ENCODE measurements at regions not wholly inside any gene's neighbourhood (a gene's known extent, or its start where the extent isn't known, plus 50 kb on each side); places are given as distances from the start of the nearest gene placed in this dataset.

- Mint-ChIP-seq H3K9me3 (peaks cover 0 to 4% (median 0%) of the 10 kb centered on the region in 7 donors), H3K36me3 (no peaks in the 10 kb centered on the region)
- DNase-seq: no peak
Observed at GRCh38 chr13:33496336-33496735, 210.8 kb upstream of the STARD13 start.

GRCh38 chr13:33497146-33497845, 211.7 kb upstream of the STARD13 start:
- Mint-ChIP-seq H3K27ac (no peak overlapping the region), H3K9me3 (peaks cover 0 to 8% (median 4%) of the 10 kb centered on the region in 7 donors), H3K27me3 (peaks cover 4 to 22% (median 5%) of the 10 kb centered on the region in 3 donors), H3K4me1 (peaks cover 8 to 15% (median 9%) of the 10 kb centered on the region in 3 donors), H3K4me3 (no peak overlapping the region), H3K36me3 (no peaks in the 10 kb centered on the region)
- DNase-seq (no peak), ATAC-seq (ENCODE audit: low read depth in 2 of 2) (no peak)

More at GRCh38 chr13:33496336-33496735, 210.8 kb upstream of the STARD13 start:
- no peak for ATAC-seq (ENCODE audit: low read depth in 2 of 2)
- H3K4me3 Mint-ChIP-seq: no peak overlapping the region
- H3K4me1 Mint-ChIP-seq: peaks cover 0 to 8% (median 4%) of the 10 kb centered on the region in 3 donors
- H3K27ac Mint-ChIP-seq: no peak overlapping the region
- peaks cover 4 to 12% (median 5%) of the 10 kb centered on the region in 3 donors for H3K27me3 Mint-ChIP-seq

- ATAC-seq (ENCODE audit: low read depth in 2 of 2): no peak
- no peak overlapping the region for H3K4me3 Mint-ChIP-seq
- H3K9me3 Mint-ChIP-seq: peaks cover 0 to 11% (median 0%) of the 10 kb centered on the region in 7 donors
- no peaks in the 10 kb centered on the region for H3K4me1 Mint-ChIP-seq
- no peaks in the 10 kb centered on the region for H3K36me3 Mint-ChIP-seq
- peaks cover 0 to 9% (median 0%) of the 10 kb centered on the region in 3 donors for H3K27me3 Mint-ChIP-seq
- DNase-seq: no peak
- H3K27ac Mint-ChIP-seq: no peak overlapping the region
Observed at GRCh38 chr13:33508060-33508459, 222.5 kb upstream of the STARD13 start.

GRCh38 chr13:33509642-33510229, 224.2 kb upstream of the STARD13 start:
- H3K27ac Mint-ChIP-seq: no peak overlapping the region
- H3K36me3 Mint-ChIP-seq: no peaks in the 10 kb centered on the region
- H3K27me3 Mint-ChIP-seq: peaks cover 6 to 9% (median 9%) of the 10 kb centered on the region in 3 donors
- H3K4me1 Mint-ChIP-seq: no peaks in the 10 kb centered on the region
- peaks cover 0 to 2% (median 0%) of the 10 kb centered on the region in 7 donors for H3K9me3 Mint-ChIP-seq
- DNase-seq: no peak
- H3K4me3 Mint-ChIP-seq: no peak overlapping the region
- ATAC-seq (ENCODE audit: low read depth in 2 of 2): no peak

- Mint-ChIP-seq H3K4me1 (no peaks in the 10 kb centered on the region), H3K27me3 (peaks cover 6 to 9% (median 9%) of the 10 kb centered on the region in 3 donors)
Observed at GRCh38 chr13:33510350-33510970, 224.9 kb upstream of the STARD13 start.

GRCh38 chr13:33512880-33513554, 227.5 kb upstream of the STARD13 start:
- peaks cover 2 to 9% (median 6%) of the 10 kb centered on the region in 3 donors for H3K27me3 Mint-ChIP-seq
- H3K9me3 Mint-ChIP-seq: peaks cover 0 to 2% (median 0%) of the 10 kb centered on the region in 7 donors
- H3K4me1 Mint-ChIP-seq: peaks cover 0 to 3% (median 0%) of the 10 kb centered on the region in 3 donors
- H3K4me3 Mint-ChIP-seq: no peak overlapping the region
- H3K36me3 Mint-ChIP-seq: no peaks in the 10 kb centered on the region
- H3K27ac Mint-ChIP-seq: no peak overlapping the region
- no peak for ATAC-seq (ENCODE audit: low read depth in 2 of 2)
- DNase-seq: no peak

More at GRCh38 chr13:33510350-33510970, 224.9 kb upstream of the STARD13 start:
- no peak overlapping the region for H3K4me3 Mint-ChIP-seq
- ATAC-seq (ENCODE audit: low read depth in 2 of 2): no peak
- no peak for DNase-seq
- peaks cover 0 to 2% (median 0%) of the 10 kb centered on the region in 7 donors for H3K9me3 Mint-ChIP-seq
- no peaks in the 10 kb centered on the region for H3K36me3 Mint-ChIP-seq
- H3K27ac Mint-ChIP-seq: no peak overlapping the region

GRCh38 chr13:33514362-33514761, 228.8 kb upstream of the STARD13 start:
- H3K9me3 Mint-ChIP-seq: peaks cover 0 to 3% (median 0%) of the 10 kb centered on the region in 7 donors
- peaks cover 0 to 9% (median 6%) of the 10 kb centered on the region in 3 donors for H3K27me3 Mint-ChIP-seq
- ATAC-seq (ENCODE audit: low read depth in 2 of 2) (no peak), DNase-seq (no peak)
- no peak overlapping the region for H3K4me3 Mint-ChIP-seq
- H3K27ac Mint-ChIP-seq: no peak overlapping the region
- H3K4me1 Mint-ChIP-seq: peaks cover 0 to 5% (median 4%) of the 10 kb centered on the region in 3 donors
- no peaks in the 10 kb centered on the region for H3K36me3 Mint-ChIP-seq

GRCh38 chr13:33515146-33515545, 229.6 kb upstream of the STARD13 start:
- H3K36me3 Mint-ChIP-seq: no peaks in the 10 kb centered on the region
- no peak for ATAC-seq (ENCODE audit: low read depth in 2 of 2)
- no peak for DNase-seq
- H3K27ac Mint-ChIP-seq: no peak overlapping the region
- peaks cover 0 to 5% (median 5%) of the 10 kb centered on the region in 3 donors for H3K4me1 Mint-ChIP-seq
- H3K27me3 Mint-ChIP-seq: peaks cover 0 to 9% (median 6%) of the 10 kb centered on the region in 3 donors
- peak overlapping the region in 1 of 8 donors; percentile 13 for H3K4me3 Mint-ChIP-seq
- peaks cover 0 to 1% (median 0%) of the 10 kb centered on the region in 7 donors for H3K9me3 Mint-ChIP-seq

- DNase-seq: no peak
- ATAC-seq (ENCODE audit: low read depth in 2 of 2): no peak
- Mint-ChIP-seq H3K36me3 (no peaks in the 10 kb centered on the region), H3K4me3 (no peak overlapping the region), H3K4me1 (peaks cover 0 to 5% (median 5%) of the 10 kb centered on the region in 3 donors), H3K27ac (peak overlapping the region in 2 of 6 donors; percentile 43 to 51), H3K27me3 (peaks cover 0 to 9% (median 6%) of the 10 kb centered on the region in 3 donors), H3K9me3 (peaks cover 0 to 1% (median 0%) of the 10 kb centered on the region in 7 donors)
Observed at GRCh38 chr13:33518452-33518851, 232.9 kb upstream of the STARD13 start.

- H3K4me1 Mint-ChIP-seq: peaks cover 0 to 5% (median 5%) of the 10 kb centered on the region in 3 donors
- peak overlapping the region in 1 of 6 donors; percentile 72 for H3K27ac Mint-ChIP-seq
- ATAC-seq (ENCODE audit: low read depth in 2 of 2) (no peak), DNase-seq (no peak)
- no peaks in the 10 kb centered on the region for H3K27me3 Mint-ChIP-seq
- no peaks in the 10 kb centered on the region for H3K36me3 Mint-ChIP-seq
- peaks cover 0 to 1% (median 0%) of the 10 kb centered on the region in 7 donors for H3K9me3 Mint-ChIP-seq
- H3K4me3 Mint-ChIP-seq: no peak overlapping the region
Observed at GRCh38 chr13:33519561-33520467, 234.3 kb upstream of the STARD13 start.

GRCh38 chr13:33520468-33520839, 234.9 kb upstream of the STARD13 start:
- H3K4me1 Mint-ChIP-seq: peaks cover 0 to 5% (median 5%) of the 10 kb centered on the region in 3 donors
- H3K36me3 Mint-ChIP-seq: no peaks in the 10 kb centered on the region
- no peaks in the 10 kb centered on the region for H3K27me3 Mint-ChIP-seq
- peaks cover 0 to 1% (median 0%) of the 10 kb centered on the region in 7 donors for H3K9me3 Mint-ChIP-seq
- DNase-seq (no peak), ATAC-seq (ENCODE audit: low read depth in 2 of 2) (no peak)
- no peak overlapping the region for H3K27ac Mint-ChIP-seq
- no peak overlapping the region for H3K4me3 Mint-ChIP-seq

- ATAC-seq (ENCODE audit: low read depth in 2 of 2): no peak
- Mint-ChIP-seq H3K27ac (no peak overlapping the region), H3K9me3 (peaks cover 0 to 1% (median 0%) of the 10 kb centered on the region in 7 donors), H3K4me3 (no peak overlapping the region), H3K27me3 (no peaks in the 10 kb centered on the region), H3K36me3 (no peaks in the 10 kb centered on the region), H3K4me1 (peaks cover 0 to 5% (median 4%) of the 10 kb centered on the region in 3 donors)
- DNase-seq: no peak
Observed at GRCh38 chr13:33524086-33524485, 238.5 kb upstream of the STARD13 start.

Measured in naive B cell (primary cell).